ENCODE measurements at regions not wholly inside any gene's neighbourhood (a gene's known extent, or its start where the extent isn't known, plus 50 kb on each side); places are given as distances from the start of the nearest gene placed in this dataset.

- DNase-seq: no peak
These were observed 141.0 kb downstream of the PTPN11 start for GRCh38 chr12:112559784-112560183.

- DNase-seq: no peak
These were observed 145.5 kb downstream of the PTPN11 start for GRCh38 chr12:112564160-112564784.

GRCh38 chr12:112568641-112569040 lies 149.9 kb downstream of the PTPN11 start:
- no peak for DNase-seq

- no peak for DNase-seq
These were observed 151.3 kb downstream of the PTPN11 start for GRCh38 chr12:112570096-112570495.

- DNase-seq: no peak
These were observed 154.4 kb downstream of the PTPN11 start for GRCh38 chr12:112573141-112573540.

- no peak for DNase-seq
These were observed 156.3 kb downstream of the PTPN11 start for GRCh38 chr12:112574896-112575558.

- DNase-seq: no peak
These were observed 156.9 kb downstream of the PTPN11 start for GRCh38 chr12:112575559-112576067.

GRCh38 chr12:112577473-112578329 lies 159.0 kb downstream of the PTPN11 start:
- DNase-seq: no peak

- DNase-seq: no peak
These were observed 165.5 kb downstream of the PTPN11 start for GRCh38 chr12:112584266-112584722.

GRCh38 chr12:112586148-112586783 lies 167.5 kb downstream of the PTPN11 start:
- DNase-seq: no peak

- DNase-seq: no peak
These were observed 170.5 kb downstream of the PTPN11 start for GRCh38 chr12:112589275-112589674.

- no peak for DNase-seq
These were observed 171.5 kb downstream of the PTPN11 start for GRCh38 chr12:112590281-112590680.

GRCh38 chr12:112591488-112591887 lies 172.7 kb downstream of the PTPN11 start:
- DNase-seq: no peak

GRCh38 chr12:112595410-112595809 lies 176.7 kb downstream of the PTPN11 start:
- DNase-seq: no peak

- DNase-seq: no peak
These were observed 179.2 kb downstream of the PTPN11 start for GRCh38 chr12:112597986-112598385.

- DNase-seq: no peak
These were observed 179.9 kb downstream of the PTPN11 start for GRCh38 chr12:112598626-112599025.

GRCh38 chr12:112599871-112600270 lies 181.1 kb downstream of the PTPN11 start:
- DNase-seq: no peak

GRCh38 chr12:112602150-112602549 lies 183.4 kb downstream of the PTPN11 start:
- DNase-seq: no peak

GRCh38 chr12:112606611-112607365 lies 184.8 kb upstream of the RPH3A start:
- no peak for DNase-seq

GRCh38 chr12:112607427-112607826 lies 184.1 kb upstream of the RPH3A start:
- no peak for DNase-seq

- DNase-seq: no peak
These were observed 179.6 kb upstream of the RPH3A start for GRCh38 chr12:112611908-112612307.

Data from muscle of back (tissue), 3 donors.